IPS-20b (cell line): ENCODE measurements at regions not wholly inside any gene's neighbourhood (a gene's known extent, or its start where the extent isn't known, plus 50 kb on each side); places are given as distances from the start of the nearest gene placed in this dataset.
A peak's percentile ranks its signal among the peaks of the same experiment; 100 is the strongest.

Experiments
- H3K27ac ChIP-seq: one replicate; pipeline ENCODE4 v1.5.1; 2013; ENCODE audit warnings: low read length
- H3K27me3 ChIP-seq: 2 replicates; pipeline ENCODE4 v1.6.1; 2013; ENCODE audit warnings: mild to moderate bottlenecking, low read length, inconsistent platforms; ENCODE audit not compliant: insufficient read depth
- H3K36me3 ChIP-seq: 2 replicates; pipeline ENCODE4 v1.6.1; 2013; ENCODE audit warnings: low read depth, mild to moderate bottlenecking, inconsistent platforms, low read length, moderate library complexity; ENCODE audit not compliant: insufficient read depth
- H3K4me1 ChIP-seq: 2 replicates; pipeline ENCODE4 v1.6.1; 2013; ENCODE audit warnings: mild to moderate bottlenecking, control low read depth, inconsistent platforms, low read length, moderate library complexity; ENCODE audit not compliant: insufficient read depth
- H3K4me3 ChIP-seq: 2 replicates; pipeline ENCODE4 v1.5.1; 2013; ENCODE audit warnings: mild to moderate bottlenecking, low read length, inconsistent platforms
- H3K9ac ChIP-seq: 2 replicates; pipeline ENCODE4 v1.6.1; 2013; ENCODE audit warnings: low read depth, mild to moderate bottlenecking, inconsistent platforms, low read length, moderate library complexity
- H3K9me3 ChIP-seq: 2 replicates; pipeline ENCODE4 v1.6.1; 2013; ENCODE audit warnings: mild to moderate bottlenecking, low read depth, low read length, inconsistent platforms; ENCODE audit not compliant: insufficient read depth

DNA sequence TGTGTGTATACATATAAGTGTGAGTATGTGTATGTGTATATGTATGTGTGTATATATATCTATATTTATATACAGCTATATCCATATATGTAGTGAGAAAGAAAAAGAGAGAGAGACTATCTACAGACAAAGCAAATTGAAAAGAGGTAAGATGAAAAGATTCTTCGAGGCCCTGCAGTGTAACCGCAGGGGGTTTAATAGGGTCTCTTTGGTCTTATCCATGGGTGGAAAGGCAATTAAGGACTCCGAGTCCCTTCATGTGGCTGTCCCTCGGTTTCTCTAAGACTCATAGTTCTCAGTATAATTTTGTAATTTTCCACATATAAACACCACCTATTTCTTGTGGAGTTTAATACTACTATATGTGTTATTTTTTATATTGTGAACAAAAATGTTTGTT lies 50.6 kb upstream of the JAZF1 start:
- peaks cover 26% of the 10 kb centered on the region; the same call in 1 of the 2 replicates for H3K4me1 ChIP-seq
- no peaks in the 10 kb centered on the region for H3K9me3 ChIP-seq
- no peak overlapping the region for H3K4me3 ChIP-seq
- no peaks in the 10 kb centered on the region for H3K36me3 ChIP-seq
- H3K9ac ChIP-seq = no peak overlapping the region
- H3K27ac ChIP-seq = no peak overlapping the region
- no peaks in the 10 kb centered on the region for H3K27me3 ChIP-seq

DNA sequence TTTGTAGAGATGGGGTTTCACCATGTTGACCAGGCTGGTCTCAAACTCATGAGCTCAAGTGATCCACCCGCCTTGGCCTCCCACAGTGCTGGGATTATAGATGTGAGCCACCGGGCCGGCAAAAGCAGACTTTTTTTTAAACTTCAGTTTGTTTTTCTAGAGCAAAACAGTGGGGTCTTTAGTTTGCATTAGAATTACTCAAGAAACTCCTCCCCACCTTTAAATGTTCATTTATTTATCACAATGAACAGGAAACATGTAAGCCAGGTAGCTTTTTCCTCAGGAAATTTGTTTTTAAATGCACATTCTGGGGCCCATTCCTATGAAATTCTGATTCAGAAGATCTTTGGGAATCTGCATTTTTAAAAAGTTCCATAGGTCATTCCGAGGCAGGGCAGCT lies 56.0 kb upstream of the JAZF1 start:
- Histone ChIP-seq H3K4me3 (no peak overlapping the region), H3K27ac (peak overlapping the region; percentile 38), H3K4me1 (peaks cover 23% of the 10 kb centered on the region; the same call in 1 of the 2 replicates), H3K9ac (no peak overlapping the region), H3K27me3 (no peaks in the 10 kb centered on the region), H3K36me3 (no peaks in the 10 kb centered on the region), H3K9me3 (no peaks in the 10 kb centered on the region)

DNA sequence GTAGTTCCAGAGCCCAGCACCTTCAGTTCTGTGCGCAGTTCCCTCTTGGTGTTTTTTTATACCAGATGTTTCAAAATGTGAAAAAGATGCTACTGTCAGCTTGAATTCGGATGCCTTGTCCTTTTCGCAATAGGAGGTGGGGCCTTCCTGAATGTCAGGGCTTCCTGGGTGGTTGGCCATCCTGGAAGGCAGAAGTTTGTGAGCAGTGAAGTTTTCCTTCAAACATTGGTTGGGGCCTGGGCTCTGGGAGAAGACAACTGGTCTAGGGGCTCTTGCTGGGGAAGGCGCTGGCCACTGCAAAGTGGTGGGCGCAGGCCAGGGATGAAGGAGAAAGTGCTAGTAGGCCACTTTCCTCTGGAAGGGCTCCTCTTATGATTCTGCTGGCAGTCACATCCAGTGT lies 56.8 kb upstream of the JAZF1 start:
- Histone ChIP-seq H3K9ac (no peak overlapping the region), H3K36me3 (no peaks in the 10 kb centered on the region), H3K4me3 (no peak overlapping the region), H3K27ac (peak overlapping the region; percentile 38), H3K4me1 (peaks cover 23% of the 10 kb centered on the region; the same call in 1 of the 2 replicates), H3K27me3 (no peaks in the 10 kb centered on the region), H3K9me3 (no peaks in the 10 kb centered on the region)

DNA sequence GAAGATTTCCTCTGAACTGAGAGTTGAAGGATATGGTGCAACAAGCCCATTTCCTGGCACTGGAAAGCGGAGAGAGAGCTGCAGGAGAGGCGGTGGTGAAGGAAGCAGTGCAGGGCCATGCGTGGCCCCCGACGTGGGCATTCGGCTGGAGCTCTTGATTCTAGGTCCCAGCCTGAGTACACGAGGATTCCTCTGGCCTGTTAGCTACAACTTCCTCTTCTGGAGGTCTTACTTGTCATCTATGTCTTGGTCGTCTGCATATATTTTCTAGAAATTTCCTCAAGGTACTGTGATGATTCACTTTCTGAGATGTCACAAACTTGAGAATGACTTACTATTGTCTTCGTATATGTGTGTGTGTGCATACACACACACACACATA lies 59.2 kb upstream of the JAZF1 start:
- Histone ChIP-seq H3K27ac (no peak overlapping the region), H3K36me3 (no peaks in the 10 kb centered on the region), H3K4me3 (no peak overlapping the region), H3K9ac (no peak overlapping the region), H3K27me3 (no peaks in the 10 kb centered on the region), H3K9me3 (no peaks in the 10 kb centered on the region), H3K4me1 (peaks cover 20% of the 10 kb centered on the region; the same call in 1 of the 2 replicates)

DNA sequence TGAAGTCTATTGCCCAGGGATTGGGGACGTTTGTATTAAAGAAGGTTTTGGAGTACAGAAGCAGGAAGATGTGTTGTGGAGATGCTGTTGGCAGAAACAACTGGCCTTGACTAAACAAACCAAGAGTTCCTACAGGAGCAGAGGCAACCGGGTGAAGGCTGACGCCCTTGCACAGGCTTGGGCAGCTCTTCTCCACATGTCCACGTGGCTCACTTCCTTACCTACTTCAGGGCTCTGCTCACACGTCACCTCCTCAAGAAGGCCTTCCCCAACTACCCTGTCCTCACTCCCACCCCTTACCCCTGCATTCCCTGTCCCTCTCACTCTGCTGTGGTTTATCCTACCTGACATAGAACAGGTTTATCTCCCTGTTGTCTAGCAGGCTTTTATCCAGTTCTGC lies 59.9 kb upstream of the JAZF1 start:
- Histone ChIP-seq H3K27me3 (no peaks in the 10 kb centered on the region), H3K4me1 (peaks cover 14% of the 10 kb centered on the region; the same call in 1 of the 2 replicates), H3K4me3 (no peak overlapping the region), H3K9me3 (no peaks in the 10 kb centered on the region), H3K36me3 (no peaks in the 10 kb centered on the region), H3K27ac (no peak overlapping the region), H3K9ac (no peak overlapping the region)

DNA sequence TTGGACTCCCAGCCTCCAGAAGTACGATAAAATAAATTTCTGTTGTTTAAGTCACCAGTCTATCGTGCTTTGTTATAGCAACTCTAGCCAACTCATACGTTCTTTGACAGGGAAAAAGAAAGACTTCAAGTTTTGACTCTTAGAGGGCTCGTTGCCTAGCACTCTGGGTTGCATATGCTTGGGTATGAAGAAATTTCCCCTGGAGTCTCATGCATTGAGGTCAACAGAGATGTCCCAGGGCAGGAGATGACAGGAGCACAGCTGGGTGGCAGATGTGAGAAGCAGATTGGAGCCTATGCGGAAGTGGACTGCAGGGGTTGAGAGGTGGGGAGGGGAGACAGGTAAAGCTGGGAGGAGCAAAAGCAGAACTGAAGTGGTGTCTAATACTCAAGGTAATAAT lies 63.3 kb upstream of the JAZF1 start:
- H3K9me3 ChIP-seq = peaks cover 2% of the 10 kb centered on the region; the same call in 1 of the 2 replicates

DNA sequence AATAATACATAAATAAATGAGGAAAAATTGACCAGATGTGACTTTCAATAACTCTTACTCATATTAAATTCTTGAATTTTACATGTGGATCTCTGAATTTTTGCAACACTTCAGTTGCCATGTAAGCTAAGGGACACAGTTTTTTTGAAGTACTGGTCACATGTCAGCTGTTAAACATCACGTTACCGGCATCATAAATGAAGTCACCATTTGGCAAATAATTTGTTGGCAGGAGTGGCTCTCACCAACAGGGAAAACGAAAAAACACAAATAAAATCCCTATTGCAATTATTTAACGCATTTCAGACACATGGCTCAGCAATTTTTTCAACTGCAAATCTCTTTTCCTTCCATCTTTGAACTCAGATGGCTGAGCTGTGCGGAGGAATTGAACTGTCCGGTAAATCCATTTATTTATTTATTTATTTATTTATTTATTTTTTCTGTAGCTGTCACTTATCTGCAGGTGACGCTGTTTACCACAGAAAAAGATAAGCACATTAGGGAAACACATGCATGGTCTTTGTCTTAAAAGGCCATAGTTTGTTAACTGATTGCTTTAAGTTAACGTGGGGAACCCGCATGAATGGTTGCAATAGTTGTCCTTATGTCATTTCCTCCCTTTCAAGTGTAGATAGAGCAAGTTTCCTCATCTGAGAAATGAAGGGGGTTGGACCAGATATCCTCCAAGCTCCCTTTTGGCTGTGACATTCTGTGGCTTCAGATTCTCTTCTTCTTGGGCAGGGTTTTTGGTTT lies 64.7 kb upstream of the JAZF1 start:
- H3K9me3 ChIP-seq = peaks cover 4% of the 10 kb centered on the region; the same call in 1 of the 2 replicates
- no peaks in the 10 kb centered on the region for H3K27me3 ChIP-seq
- 0 out of 2 replicates have a peak, but pooled peaks cover 4% of the 10 kb centered on the region for H3K4me1 ChIP-seq
- no peak overlapping the region for H3K27ac ChIP-seq
- H3K9ac ChIP-seq = no peak overlapping the region
- no peaks in the 10 kb centered on the region for H3K36me3 ChIP-seq
- no peak overlapping the region for H3K4me3 ChIP-seq

More for the DNA sequence above, 63.3 kb upstream of the JAZF1 start:
- H3K4me1 ChIP-seq = 0 out of 2 replicates have a peak, but pooled peaks cover 4% of the 10 kb centered on the region
- H3K27ac ChIP-seq = no peak overlapping the region
- no peak overlapping the region for H3K4me3 ChIP-seq
- no peaks in the 10 kb centered on the region for H3K27me3 ChIP-seq
- no peak overlapping the region for H3K9ac ChIP-seq
- H3K36me3 ChIP-seq = no peaks in the 10 kb centered on the region

DNA sequence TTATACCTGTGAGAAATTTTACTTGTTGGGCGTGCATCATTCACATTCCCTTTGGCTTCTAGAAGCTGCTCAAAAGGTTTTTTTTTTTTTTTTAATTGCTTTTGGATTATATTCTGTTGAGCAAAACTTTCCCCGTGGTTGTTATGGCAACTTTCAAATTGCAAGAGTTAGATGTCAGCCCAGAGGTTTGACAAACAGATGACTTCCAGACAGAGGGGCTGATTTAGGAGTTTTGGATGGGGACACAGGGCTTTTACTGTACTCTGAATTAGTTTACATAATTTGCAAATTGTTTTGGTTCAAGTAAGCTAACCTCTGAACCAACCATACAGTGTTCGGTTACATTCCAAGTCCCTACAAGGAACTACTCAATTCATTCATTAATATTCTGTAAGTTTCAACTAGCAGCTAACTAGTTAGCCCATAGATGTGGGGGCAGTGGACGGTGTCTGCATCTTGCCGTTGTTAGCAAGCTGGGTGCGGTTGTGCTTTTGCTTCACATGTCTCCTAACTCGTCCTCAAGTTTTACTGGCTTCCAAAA lies 66.4 kb upstream of the JAZF1 start:
- no peaks in the 10 kb centered on the region for H3K27me3 ChIP-seq
- no peak overlapping the region for H3K27ac ChIP-seq
- H3K4me3 ChIP-seq = no peak overlapping the region
- H3K4me1 ChIP-seq = 0 out of 2 replicates have a peak, but pooled peaks cover 4% of the 10 kb centered on the region
- no peaks in the 10 kb centered on the region for H3K36me3 ChIP-seq
- peaks cover 4% of the 10 kb centered on the region; the same call in 1 of the 2 replicates for H3K9me3 ChIP-seq
- H3K9ac ChIP-seq = no peak overlapping the region

DNA sequence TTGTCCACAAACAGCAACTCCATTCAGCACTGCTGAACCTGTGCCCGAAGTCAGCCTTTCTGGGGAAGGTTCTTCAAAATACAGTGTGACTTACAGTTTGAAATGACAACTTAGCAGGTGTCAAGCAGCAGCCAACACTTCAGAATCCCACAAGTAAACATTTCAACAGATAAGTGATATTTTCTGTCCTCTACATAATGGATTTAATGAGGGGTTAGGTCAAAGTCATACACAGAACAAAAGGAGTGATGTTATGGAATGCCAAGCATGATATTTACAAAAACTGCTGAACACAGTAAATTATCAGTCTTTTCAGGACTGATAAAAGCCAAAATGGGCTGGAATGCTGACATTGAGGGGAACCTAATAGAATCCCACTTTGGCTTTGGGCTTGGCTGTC lies 77.6 kb upstream of the JAZF1 start:
- Histone ChIP-seq H3K9ac (no peak overlapping the region), H3K9me3 (no peaks in the 10 kb centered on the region), H3K27me3 (no peaks in the 10 kb centered on the region), H3K27ac (no peak overlapping the region), H3K4me3 (no peak overlapping the region), H3K36me3 (no peaks in the 10 kb centered on the region), H3K4me1 (peaks cover 3% of the 10 kb centered on the region; the same call in 1 of the 2 replicates)

DNA sequence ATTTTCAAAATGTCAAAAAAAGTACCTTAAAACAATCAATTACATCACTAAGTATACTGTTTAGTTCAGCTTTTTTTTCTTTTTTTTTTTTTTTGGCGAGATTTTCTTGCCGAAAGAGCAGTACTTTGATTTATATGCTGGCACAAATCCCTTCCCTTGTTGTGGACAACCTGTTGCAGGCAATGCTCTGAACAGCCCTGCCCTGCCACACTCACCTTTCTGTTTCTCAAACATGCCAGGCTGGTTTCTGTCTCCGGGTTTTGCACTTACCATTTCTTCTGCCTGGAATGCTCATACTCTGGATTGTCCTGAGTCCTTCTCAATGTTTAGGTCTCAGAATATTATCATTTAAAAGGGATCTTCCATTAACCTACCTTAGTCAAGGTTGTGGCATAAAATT lies 80.4 kb upstream of the JAZF1 start:
- no peak overlapping the region for H3K9ac ChIP-seq
- H3K27me3 ChIP-seq = no peaks in the 10 kb centered on the region
- H3K4me1 ChIP-seq = peaks cover 6% of the 10 kb centered on the region; the same call in 1 of the 2 replicates
- no peaks in the 10 kb centered on the region for H3K36me3 ChIP-seq
- no peak overlapping the region for H3K27ac ChIP-seq
- no peaks in the 10 kb centered on the region for H3K9me3 ChIP-seq
- H3K4me3 ChIP-seq = no peak overlapping the region

DNA sequence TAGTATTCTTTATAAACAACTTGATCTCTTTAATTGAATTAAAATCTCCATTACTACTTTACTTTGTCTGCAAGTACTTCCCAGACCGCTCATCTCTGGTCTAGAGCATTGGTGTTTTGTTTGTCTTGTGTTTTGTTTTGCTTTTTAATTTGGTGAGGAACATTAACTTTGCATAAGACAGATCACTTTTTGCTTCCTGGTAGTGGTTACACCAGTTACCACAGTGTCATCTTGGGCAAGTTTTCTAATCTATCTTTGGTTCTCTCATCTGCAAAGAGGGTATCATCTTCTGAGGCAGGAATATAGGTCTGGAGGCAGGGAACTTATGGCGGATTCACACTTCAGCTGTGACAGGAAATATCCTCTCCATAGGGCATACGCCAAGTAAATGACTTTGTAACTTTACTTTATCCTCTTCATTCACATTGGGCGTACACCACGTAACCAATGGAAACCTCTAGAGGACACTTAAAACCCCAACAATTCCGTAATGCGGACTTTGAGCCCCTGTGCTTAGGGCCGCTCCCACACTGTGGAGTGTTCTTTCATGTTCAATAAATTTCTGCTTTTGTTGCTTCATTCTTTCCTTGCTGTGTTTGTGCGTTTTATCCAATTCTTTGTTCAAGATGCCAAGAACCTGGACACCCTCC lies 83.2 kb upstream of the JAZF1 start:
- Histone ChIP-seq H3K27me3 (no peaks in the 10 kb centered on the region), H3K36me3 (no peaks in the 10 kb centered on the region)

More for the DNA sequence above, 83.2 kb upstream of the JAZF1 start:
- Histone ChIP-seq H3K27ac (no peak overlapping the region), H3K4me1 (peaks cover 6% of the 10 kb centered on the region; the same call in 1 of the 2 replicates), H3K9me3 (no peaks in the 10 kb centered on the region), H3K9ac (no peak overlapping the region), H3K4me3 (no peak overlapping the region)
